H1 (cell line): ENCODE measurements at regions not wholly inside any gene's neighbourhood (a gene's known extent, or its start where the extent isn't known, plus 50 kb on each side); places are given as distances from the start of the nearest gene placed in this dataset.

Source experiments
- CHD7 ChIP-seq: fragments of 300-600 bp; sonication (generic); IDR thresholded peaks from 2 replicates; pipeline ENCODE4 v1.7.1; 2012; ENCODE audit warnings: low read length, moderate library complexity, mild to moderate bottlenecking, inconsistent platforms; ENCODE audit not compliant: insufficient replicate concordance
- POLR2AphosphoS5 ChIP-seq: IDR thresholded peaks from 2 replicates; pipeline ENCODE4 v1.6.1; 2011; ENCODE audit warnings: low read depth, low read length
- RAD21 ChIP-seq, 2 experiments: IDR thresholded peaks in 1 of 2; conservative IDR thresholded peaks in 1 of 2; 2 replicates each; pipeline ENCODE4 v1.6.1; 2011; ENCODE audit warnings: low read depth in 2 of 2, low read length in 2 of 2, improper control_type of control experiment in 1 of 2, inconsistent platforms in 1 of 2, mild to moderate bottlenecking in 1 of 2, moderate library complexity in 1 of 2
- TBP ChIP-seq: IDR thresholded peaks from 2 replicates; pipeline ENCODE4 v1.6.1; 2011; ENCODE audit warnings: low read depth, low read length, improper control_type of control experiment
- TEAD4 ChIP-seq: IDR thresholded peaks from 2 replicates; pipeline ENCODE4 v1.6.1; 2012; ENCODE audit warnings: low read depth, low read length, inconsistent platforms, mixed read lengths
- TF ChIP-seq, protein P1 (sequence below): IDR thresholded peaks from 2 replicates; pipeline ENCODE4 v1.6.1; 2012; ENCODE audit warnings: inconsistent platforms

- TF ChIP-seq CHD7: no peak
- TF ChIP-seq POLR2AphosphoS5: no peak
- TF ChIP-seq TBP: no peak
- TF ChIP-seq, protein P1, sequence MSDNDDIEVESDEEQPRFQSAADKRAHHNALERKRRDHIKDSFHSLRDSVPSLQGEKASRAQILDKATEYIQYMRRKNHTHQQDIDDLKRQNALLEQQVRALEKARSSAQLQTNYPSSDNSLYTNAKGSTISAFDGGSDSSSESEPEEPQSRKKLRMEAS: no peak
- no peak for TF ChIP-seq RAD21 (IDR thresholded peaks at IDR 0.05 in 1 of 2, conservative IDR thresholded peaks at IDR 0.05 in 1 of 2; ENCODE audit: low read depth in 2 of 2, low read length in 2 of 2)
- no peak for TF ChIP-seq TEAD4
These were observed 103.0 kb upstream of the GSE1 start (continued) for GRCh38 chr16:85510041-85510659.
